HG03066 (cell line): ENCODE measurements at regions not wholly inside any gene's neighbourhood (a gene's known extent, or its start where the extent isn't known, plus 50 kb on each side); places are given as distances from the start of the nearest gene placed in this dataset.
"Not testable (repeated sequence)": the region's sequence is repeated elsewhere in the genome, so short reads cannot be mapped to it uniquely, and the experiment has no call there.

Experiments used
- ATAC-seq: cut with Tn5 transposase; IDR thresholded peaks from one replicate; pipeline ENCODE4 v1.9.1; 2021; ENCODE audit warnings: low read depth; ENCODE audit not compliant: unreplicated experiment

GRCh38 chr2:107530046-107530445 lies 296.6 kb upstream of the RGPD4 start:
- ATAC-seq = no peak

GRCh38 chr2:107534926-107535325 lies 291.8 kb upstream of the RGPD4 start:
- ATAC-seq = no peak

- not testable (repeated sequence) for ATAC-seq
Observed at GRCh38 chr2:107535905-107536689, 290.6 kb upstream of the RGPD4 start.

GRCh38 chr2:107542314-107542740 lies 284.4 kb upstream of the RGPD4 start:
- no peak for ATAC-seq

- no peak for ATAC-seq
Observed at GRCh38 chr2:107543793-107544192, 282.9 kb upstream of the RGPD4 start.

GRCh38 chr2:107545066-107545465 lies 281.6 kb upstream of the RGPD4 start:
- no peak for ATAC-seq

- no peak for ATAC-seq
Observed at GRCh38 chr2:107545851-107546250, 280.8 kb upstream of the RGPD4 start.

GRCh38 chr2:107548216-107548615 lies 278.5 kb upstream of the RGPD4 start:
- no peak for ATAC-seq

- ATAC-seq = no peak
Observed at GRCh38 chr2:107553046-107553445, 273.6 kb upstream of the RGPD4 start.

GRCh38 chr2:107553539-107553938 lies 273.2 kb upstream of the RGPD4 start:
- no peak for ATAC-seq

GRCh38 chr2:107556038-107556627 lies 270.6 kb upstream of the RGPD4 start:
- ATAC-seq = no peak

GRCh38 chr2:107558295-107558694 lies 268.4 kb upstream of the RGPD4 start:
- ATAC-seq = no peak

GRCh38 chr2:107569496-107569895 lies 257.2 kb upstream of the RGPD4 start:
- no peak for ATAC-seq

- ATAC-seq = no peak
Observed at GRCh38 chr2:107570876-107571275, 255.8 kb upstream of the RGPD4 start.

- ATAC-seq = not testable (repeated sequence)
Observed at GRCh38 chr2:107572890-107573289, 253.8 kb upstream of the RGPD4 start.

GRCh38 chr2:107576991-107577390 lies 249.7 kb upstream of the RGPD4 start:
- no peak for ATAC-seq

GRCh38 chr2:107582487-107582886 lies 244.2 kb upstream of the RGPD4 start:
- ATAC-seq = no peak

GRCh38 chr2:107584577-107584976 lies 242.1 kb upstream of the RGPD4 start:
- ATAC-seq = no peak

GRCh38 chr2:107585851-107586250 lies 240.8 kb upstream of the RGPD4 start:
- ATAC-seq = no peak

GRCh38 chr2:107588181-107588580 lies 238.5 kb upstream of the RGPD4 start:
- ATAC-seq = no peak

- no peak for ATAC-seq
Observed at GRCh38 chr2:107589079-107589491, 237.6 kb upstream of the RGPD4 start.
